ENCODE measurements at regions not wholly inside any gene's neighbourhood (a gene's known extent, or its start where the extent isn't known, plus 50 kb on each side); places are given as distances from the start of the nearest gene placed in this dataset.

DNA sequence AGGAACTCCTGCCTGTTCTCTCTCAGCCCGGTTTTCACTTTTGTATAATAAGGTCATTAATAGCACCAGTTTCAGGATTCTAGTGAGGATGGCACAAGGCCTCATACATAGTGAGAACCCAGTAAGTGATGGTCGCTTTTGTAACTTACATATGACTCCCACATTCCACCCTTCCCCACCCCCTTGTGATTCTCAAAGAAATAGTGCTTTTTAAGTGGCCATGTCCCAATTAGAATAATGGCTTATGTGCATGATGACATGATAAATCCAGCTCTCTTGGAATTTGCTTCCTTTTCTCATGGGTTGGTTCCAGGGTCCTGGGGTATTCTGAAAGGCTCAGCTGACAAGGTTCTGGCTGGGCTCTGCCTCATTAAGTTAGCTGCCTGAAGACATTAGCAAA lies 189.9 kb downstream of the URB2 start:
- H3K4me3 ChIP-seq (ENCODE audit: low read depth, low read length) = no peak overlapping the region

DNA sequence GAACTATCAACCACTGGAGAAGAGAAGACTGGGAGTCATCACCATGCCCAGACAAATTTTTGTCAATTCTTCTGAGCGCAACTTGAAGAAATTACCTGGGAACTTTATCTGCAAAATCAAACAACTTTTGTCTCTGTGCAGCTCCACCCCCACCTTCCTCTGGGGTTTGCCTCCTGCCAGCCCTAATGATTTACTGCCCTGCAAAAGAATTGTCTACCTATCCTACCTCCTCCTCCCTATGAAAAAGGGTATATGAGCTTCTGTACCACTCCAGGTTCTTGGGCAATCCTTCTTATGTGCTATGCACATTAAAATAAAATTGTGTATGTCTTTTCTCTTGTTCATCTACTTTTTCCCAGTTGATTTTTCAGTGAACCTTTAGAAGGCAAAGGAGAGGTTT lies 191.9 kb downstream of the URB2 start:
- H3K4me3 ChIP-seq (ENCODE audit: low read depth, low read length) = no peak overlapping the region
- TF ChIP-seq, protein P1, sequence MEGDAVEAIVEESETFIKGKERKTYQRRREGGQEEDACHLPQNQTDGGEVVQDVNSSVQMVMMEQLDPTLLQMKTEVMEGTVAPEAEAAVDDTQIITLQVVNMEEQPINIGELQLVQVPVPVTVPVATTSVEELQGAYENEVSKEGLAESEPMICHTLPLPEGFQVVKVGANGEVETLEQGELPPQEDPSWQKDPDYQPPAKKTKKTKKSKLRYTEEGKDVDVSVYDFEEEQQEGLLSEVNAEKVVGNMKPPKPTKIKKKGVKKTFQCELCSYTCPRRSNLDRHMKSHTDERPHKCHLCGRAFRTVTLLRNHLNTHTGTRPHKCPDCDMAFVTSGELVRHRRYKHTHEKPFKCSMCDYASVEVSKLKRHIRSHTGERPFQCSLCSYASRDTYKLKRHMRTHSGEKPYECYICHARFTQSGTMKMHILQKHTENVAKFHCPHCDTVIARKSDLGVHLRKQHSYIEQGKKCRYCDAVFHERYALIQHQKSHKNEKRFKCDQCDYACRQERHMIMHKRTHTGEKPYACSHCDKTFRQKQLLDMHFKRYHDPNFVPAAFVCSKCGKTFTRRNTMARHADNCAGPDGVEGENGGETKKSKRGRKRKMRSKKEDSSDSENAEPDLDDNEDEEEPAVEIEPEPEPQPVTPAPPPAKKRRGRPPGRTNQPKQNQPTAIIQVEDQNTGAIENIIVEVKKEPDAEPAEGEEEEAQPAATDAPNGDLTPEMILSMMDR (IDR thresholded peaks at IDR 0.05; ENCODE audit: low read depth, low read length) = no peak

More for the DNA sequence above, 189.9 kb downstream of the URB2 start:
- TF ChIP-seq, protein P1 (IDR thresholded peaks at IDR 0.05; ENCODE audit: low read depth, low read length) = no peak

DNA sequence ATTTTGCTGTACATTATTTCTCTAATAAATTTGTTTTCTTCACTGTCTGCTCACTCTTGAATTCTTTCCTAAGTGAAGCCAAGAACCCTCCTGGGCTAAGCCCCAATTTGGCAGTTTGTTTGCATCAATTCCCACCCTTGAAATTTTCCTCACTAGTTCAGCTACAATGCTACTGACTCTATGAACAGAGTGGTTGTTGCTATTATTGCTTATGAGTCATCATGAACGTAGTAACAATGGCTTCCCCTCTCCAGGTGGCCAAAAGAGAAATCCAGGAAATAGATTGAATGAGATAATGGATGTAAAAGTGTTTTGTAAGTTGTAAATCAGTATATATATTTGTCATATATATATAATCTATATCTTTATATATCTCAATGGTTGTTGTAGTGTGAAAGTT lies 193.0 kb downstream of the URB2 start:
- no peak overlapping the region for H3K4me3 ChIP-seq (ENCODE audit: low read depth, low read length)
- TF ChIP-seq, protein P1 (IDR thresholded peaks at IDR 0.05; ENCODE audit: low read depth, low read length) = no peak

DNA sequence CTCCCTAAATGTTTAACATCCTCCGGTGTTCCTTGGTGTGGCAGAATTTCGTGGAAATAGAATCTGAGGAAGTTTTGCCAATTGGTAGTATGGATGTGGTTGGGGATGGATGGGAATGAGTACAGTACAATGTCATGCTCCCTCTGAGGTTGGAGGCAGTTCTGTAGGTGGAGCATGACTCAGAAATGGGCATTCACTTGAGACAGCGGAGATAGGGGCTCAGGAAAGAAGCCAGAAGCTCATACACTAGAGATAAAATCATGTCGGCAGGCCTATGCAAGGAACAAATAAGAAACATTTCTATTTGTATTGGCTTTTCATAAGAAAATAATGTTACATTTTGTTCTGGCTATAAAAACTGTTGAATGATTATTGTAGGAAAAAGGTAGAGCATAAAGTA lies 196.0 kb downstream of the URB2 start:
- H3K4me3 ChIP-seq (ENCODE audit: low read depth, low read length) = no peak overlapping the region
- TF ChIP-seq, protein P1 (IDR thresholded peaks at IDR 0.05; ENCODE audit: low read depth, low read length) = no peak

DNA sequence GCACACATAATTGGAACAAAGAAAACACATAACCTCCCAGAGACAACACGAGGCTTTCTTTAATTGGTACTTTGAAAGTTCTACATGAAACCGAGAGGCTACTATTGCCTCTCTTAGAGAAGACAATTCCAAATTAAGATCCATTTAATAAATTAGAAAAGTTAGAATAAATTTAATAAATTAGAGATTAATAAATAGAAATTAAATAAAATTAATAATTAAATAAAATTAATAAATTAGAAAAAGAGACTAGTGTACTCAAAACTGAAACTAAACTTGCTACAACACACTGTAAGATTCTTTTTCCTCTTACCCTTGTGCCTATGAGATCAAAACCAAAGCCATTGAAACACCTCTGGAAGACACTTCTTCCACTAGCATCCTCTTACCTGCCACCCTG lies 199.0 kb downstream of the URB2 start:
- no peak overlapping the region for H3K4me3 ChIP-seq (ENCODE audit: low read depth, low read length)
- TF ChIP-seq, protein P1 (IDR thresholded peaks at IDR 0.05; ENCODE audit: low read depth, low read length) = no peak

DNA sequence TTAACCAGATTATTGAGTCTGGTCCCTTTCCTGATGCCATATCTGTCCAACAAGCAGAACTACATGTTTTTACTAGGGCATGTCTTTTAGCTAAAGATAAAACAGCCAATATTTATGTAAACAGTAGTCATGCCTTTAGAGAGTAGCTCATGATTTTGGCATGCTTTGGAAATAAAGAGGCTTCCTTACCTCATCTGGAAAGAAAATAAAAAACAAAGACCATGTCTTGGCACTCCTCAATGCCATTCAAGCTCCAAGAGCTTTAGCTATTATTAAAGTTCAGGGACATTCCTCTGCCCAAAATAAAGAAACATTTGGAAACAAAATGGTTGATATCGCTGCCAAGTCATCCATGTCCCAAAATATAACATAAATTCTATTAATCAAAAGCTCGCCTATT lies 202.4 kb downstream of the URB2 start:
- TF ChIP-seq, protein P1 (IDR thresholded peaks at IDR 0.05; ENCODE audit: low read depth, low read length) = no peak
- H3K4me3 ChIP-seq (ENCODE audit: low read depth, low read length) = no peak overlapping the region

DNA sequence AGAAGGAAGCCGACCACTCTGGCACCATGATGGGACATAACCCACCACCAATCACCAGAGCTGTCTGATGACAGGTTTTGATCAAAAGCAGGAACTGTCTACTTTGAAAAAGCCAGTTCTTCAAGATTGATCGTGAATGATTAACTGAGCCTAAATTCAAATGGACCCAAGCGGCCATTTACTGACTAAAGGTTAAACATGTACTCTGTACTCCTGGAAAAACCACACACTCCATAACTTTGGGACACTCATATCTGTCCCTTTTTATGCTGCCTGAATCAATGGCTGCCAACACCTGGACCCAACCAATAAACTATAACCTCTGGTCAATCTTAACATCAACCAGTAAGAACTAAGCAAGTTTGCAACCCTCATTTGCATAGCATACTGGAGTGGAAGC lies 206.6 kb downstream of the URB2 start:
- TF ChIP-seq, protein P1 (IDR thresholded peaks at IDR 0.05; ENCODE audit: low read depth, low read length) = no peak
- no peak overlapping the region for H3K4me3 ChIP-seq (ENCODE audit: low read depth, low read length)

Data from WI38 (cell line).